Upper lobe of left lung (tissue), 4 donors: ENCODE measurements at regions not wholly inside any gene's neighbourhood (a gene's known extent, or its start where the extent isn't known, plus 50 kb on each side); places are given as distances from the start of the nearest gene placed in this dataset.

Source experiments
- CTCF ChIP-seq, 6 experiments: fragments of 450-650 bp in 4 of 6; fragments of 200-600 bp in 2 of 6; sonication (generic) in 2 of 6; IDR thresholded peaks; one replicate each; pipeline ENCODE4 v1.5.1; 2016 to 2019; ENCODE audit warnings: antibody characterized with exemption in 6 of 6
- EP300 ChIP-seq, 4 donors: sonication (generic); formaldehyde crosslinking; IDR thresholded peaks; one replicate each; pipeline ENCODE4 v1.5.1; 2017; ENCODE audit warnings: antibody characterized with exemption in 4 of 4, control low read depth in 2 of 4
- POLR2A ChIP-seq, 4 donors: fragments of 450-650 bp; IDR thresholded peaks; one replicate each; pipeline ENCODE4 v1.5.1; 2016 to 2017; ENCODE audit warnings: antibody characterized with exemption in 4 of 4, mild to moderate bottlenecking in 2 of 4
- POLR2AphosphoS5 ChIP-seq, 2 donors: sonication (generic); formaldehyde crosslinking; IDR thresholded peaks; one replicate each; pipeline ENCODE4 v1.5.1; 2017; ENCODE audit warnings: antibody characterized with exemption in 2 of 2

GRCh38 chr4:83732114-83732635 is 196.3 kb downstream of the GPAT3 start:
- TF ChIP-seq CTCF (IDR thresholded peaks at IDR 0.05) (no peak), POLR2AphosphoS5 (IDR thresholded peaks at IDR 0.05) (no peak), POLR2A (IDR thresholded peaks at IDR 0.05) (no peak), EP300 (IDR thresholded peaks at IDR 0.05) (no peak)
